ENCODE measurements at regions not wholly inside any gene's neighbourhood (a gene's known extent, or its start where the extent isn't known, plus 50 kb on each side); places are given as distances from the start of the nearest gene placed in this dataset.

- no peak for TF ChIP-seq GATA3 (IDR thresholded peaks at IDR 0.05; ENCODE audit: low read depth, low read length)
- TF ChIP-seq GATA2 (IDR thresholded peaks at IDR 0.05; ENCODE audit: low read depth, low read length), result no peak
These were observed 90.3 kb upstream of the CLDN5 start for GRCh38 chr22:19614536-19614863.

Data from SH-SY5Y (cell line).